ENCODE measurements at regions not wholly inside any gene's neighbourhood (a gene's known extent, or its start where the extent isn't known, plus 50 kb on each side); places are given as distances from the start of the nearest gene placed in this dataset.

DNA sequence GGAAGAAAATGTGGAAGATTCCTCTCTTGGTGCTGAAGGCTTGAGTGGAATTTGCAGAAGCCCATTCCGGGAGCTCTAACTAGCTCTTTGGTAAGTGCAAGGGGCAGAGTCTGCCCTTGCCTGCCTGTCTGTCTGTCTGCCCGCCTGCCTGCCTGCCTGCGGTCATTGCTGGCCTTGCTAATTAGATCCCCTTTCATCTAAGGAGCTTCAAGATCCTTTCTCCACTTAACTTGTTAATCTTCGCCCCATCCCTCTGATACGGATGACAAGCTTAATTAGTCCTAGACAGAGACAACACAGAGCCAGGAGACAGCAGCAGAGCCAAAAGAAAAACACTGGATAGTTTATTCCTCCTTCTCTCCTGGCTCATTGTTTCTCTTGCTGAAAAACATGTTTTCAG is 80.2 kb upstream of the GADD45A start:
- Histone ChIP-seq H3K4me1 (no peaks in the 10 kb centered on the region), H3K9me3 (no peaks in the 10 kb centered on the region), H3K27ac (no peak overlapping the region), H3K27me3 (no peaks in the 10 kb centered on the region), H3K4me3 (no peak overlapping the region), H3K36me3 (no peaks in the 10 kb centered on the region)
- no peak for ATAC-seq
- TF ChIP-seq POLR2A (IDR thresholded peaks at IDR 0.05): no peak
- TF ChIP-seq, protein P1, sequence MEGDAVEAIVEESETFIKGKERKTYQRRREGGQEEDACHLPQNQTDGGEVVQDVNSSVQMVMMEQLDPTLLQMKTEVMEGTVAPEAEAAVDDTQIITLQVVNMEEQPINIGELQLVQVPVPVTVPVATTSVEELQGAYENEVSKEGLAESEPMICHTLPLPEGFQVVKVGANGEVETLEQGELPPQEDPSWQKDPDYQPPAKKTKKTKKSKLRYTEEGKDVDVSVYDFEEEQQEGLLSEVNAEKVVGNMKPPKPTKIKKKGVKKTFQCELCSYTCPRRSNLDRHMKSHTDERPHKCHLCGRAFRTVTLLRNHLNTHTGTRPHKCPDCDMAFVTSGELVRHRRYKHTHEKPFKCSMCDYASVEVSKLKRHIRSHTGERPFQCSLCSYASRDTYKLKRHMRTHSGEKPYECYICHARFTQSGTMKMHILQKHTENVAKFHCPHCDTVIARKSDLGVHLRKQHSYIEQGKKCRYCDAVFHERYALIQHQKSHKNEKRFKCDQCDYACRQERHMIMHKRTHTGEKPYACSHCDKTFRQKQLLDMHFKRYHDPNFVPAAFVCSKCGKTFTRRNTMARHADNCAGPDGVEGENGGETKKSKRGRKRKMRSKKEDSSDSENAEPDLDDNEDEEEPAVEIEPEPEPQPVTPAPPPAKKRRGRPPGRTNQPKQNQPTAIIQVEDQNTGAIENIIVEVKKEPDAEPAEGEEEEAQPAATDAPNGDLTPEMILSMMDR (IDR thresholded peaks at IDR 0.05): no peak
- intact Hi-C loops (cut with DNase I): no loop called here
- 83 to 89% (median 85%) methylated on average over 5 of the region's 5 CpGs for WGBS, 4 donors
- DNase-seq: no peak

DNA sequence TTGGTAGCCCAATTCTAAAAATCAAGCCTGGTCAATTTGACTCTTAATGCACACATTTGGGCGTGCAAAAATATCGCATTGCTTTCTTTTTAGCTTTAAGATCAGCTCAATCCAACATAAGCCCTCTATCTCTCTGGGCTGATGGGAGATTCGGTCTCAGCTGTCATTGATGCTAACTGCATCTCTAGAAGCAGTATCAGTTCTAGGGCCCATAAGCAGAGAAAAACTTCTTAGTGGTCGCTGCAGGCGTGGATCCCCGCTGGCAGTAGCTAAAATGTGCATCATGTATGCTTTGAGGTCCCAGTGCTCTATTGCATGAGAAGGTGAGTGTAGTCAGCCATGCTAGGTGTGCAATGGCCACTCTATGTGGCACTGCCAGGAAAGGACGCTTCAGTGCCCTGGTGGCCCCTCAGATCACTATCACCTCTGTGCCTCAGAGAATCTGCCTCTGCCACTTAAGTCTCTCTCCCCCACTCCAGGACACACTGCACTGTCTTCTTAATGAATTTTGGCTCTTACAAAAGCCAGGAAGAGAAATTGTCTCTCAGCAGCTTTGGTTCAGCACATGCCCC is 79.7 kb upstream of the GADD45A start:
- H3K4me1 ChIP-seq: no peaks in the 10 kb centered on the region
- no peaks in the 10 kb centered on the region for H3K9me3 ChIP-seq
- no peaks in the 10 kb centered on the region for H3K36me3 ChIP-seq
- DNase-seq (no peak), ATAC-seq (no peak)
- WGBS, 4 donors: 90 to 94% (median 92%) methylated on average over 7 of the region's 7 CpGs
- H3K27ac ChIP-seq: no peak overlapping the region
- no peaks in the 10 kb centered on the region for H3K27me3 ChIP-seq
- intact Hi-C loops (cut with DNase I): no loop called here
- TF ChIP-seq POLR2A (IDR thresholded peaks at IDR 0.05): no peak
- TF ChIP-seq, protein P1 (IDR thresholded peaks at IDR 0.05): no peak
- no peak overlapping the region for H3K4me3 ChIP-seq

DNA sequence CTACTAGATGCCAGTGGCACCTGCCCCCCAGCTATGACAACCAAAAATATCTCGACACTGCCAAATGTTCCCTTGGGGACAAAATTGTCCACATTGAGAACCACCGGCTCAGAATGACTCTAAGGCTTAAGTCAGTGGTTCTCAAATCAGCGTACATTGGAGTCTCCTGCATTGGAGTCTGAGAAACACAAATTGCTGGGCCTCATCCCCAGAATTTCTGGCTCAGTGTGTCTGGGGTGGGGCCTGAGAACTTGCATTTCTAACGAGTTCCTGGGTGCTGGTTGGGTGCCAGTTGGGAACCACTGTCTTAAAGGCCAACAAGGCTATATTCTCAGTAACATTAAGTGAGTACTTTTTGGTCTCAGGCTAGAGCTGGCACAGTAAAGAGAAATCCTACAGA is 77.7 kb upstream of the GADD45A start:
- DNase-seq (no peak), ATAC-seq (no peak)
- Histone ChIP-seq H3K4me3 (no peak overlapping the region), H3K36me3 (no peaks in the 10 kb centered on the region), H3K27ac (no peak overlapping the region), H3K27me3 (no peaks in the 10 kb centered on the region), H3K9me3 (no peaks in the 10 kb centered on the region), H3K4me1 (no peaks in the 10 kb centered on the region)
- WGBS, 4 donors: 83 to 89% (median 85%) methylated on average over 4 of the region's 4 CpGs
- TF ChIP-seq, protein P1 (IDR thresholded peaks at IDR 0.05): no peak
- TF ChIP-seq POLR2A (IDR thresholded peaks at IDR 0.05): no peak
- intact Hi-C loops (cut with DNase I): no loop called here

DNA sequence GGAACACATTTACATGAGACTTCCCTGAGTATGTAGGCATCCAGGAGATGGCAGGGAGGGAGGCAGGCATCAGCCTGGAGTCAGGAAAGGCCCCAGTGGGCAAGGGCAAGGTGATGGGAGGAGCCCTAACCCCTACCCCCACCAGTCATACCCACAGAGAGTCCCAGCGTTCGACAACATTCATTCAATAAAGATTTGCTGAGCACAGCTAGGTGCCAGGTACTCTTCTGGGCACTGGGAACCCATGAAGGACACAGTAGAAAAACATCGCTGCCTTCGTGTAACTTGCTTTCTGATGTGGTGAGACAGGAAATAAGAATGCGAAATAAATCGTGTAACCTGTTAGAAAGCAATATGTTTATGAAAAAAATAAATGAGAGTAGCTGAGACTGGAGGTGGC is 77.3 kb upstream of the GADD45A start:
- Histone ChIP-seq H3K4me1 (peaks cover 0 to 3% (median 0%) of the 10 kb centered on the region in 12 donors), H3K27ac (no peak overlapping the region), H3K9me3 (no peaks in the 10 kb centered on the region), H3K36me3 (no peaks in the 10 kb centered on the region), H3K4me3 (no peak overlapping the region), H3K27me3 (no peaks in the 10 kb centered on the region)
- TF ChIP-seq POLR2A (IDR thresholded peaks at IDR 0.05): no peak
- TF ChIP-seq, protein P1 (IDR thresholded peaks at IDR 0.05): no peak
- intact Hi-C loops (cut with DNase I): no loop called here
- 90 to 96% (median 96%) methylated on average over 6 of the region's 6 CpGs for WGBS, 4 donors
- no peak for ATAC-seq
- no peak for DNase-seq

All from heart left ventricle (tissue), 16 donors.